ENCODE measurements at regions not wholly inside any gene's neighbourhood (a gene's known extent, or its start where the extent isn't known, plus 50 kb on each side); places are given as distances from the start of the nearest gene placed in this dataset.

DNA sequence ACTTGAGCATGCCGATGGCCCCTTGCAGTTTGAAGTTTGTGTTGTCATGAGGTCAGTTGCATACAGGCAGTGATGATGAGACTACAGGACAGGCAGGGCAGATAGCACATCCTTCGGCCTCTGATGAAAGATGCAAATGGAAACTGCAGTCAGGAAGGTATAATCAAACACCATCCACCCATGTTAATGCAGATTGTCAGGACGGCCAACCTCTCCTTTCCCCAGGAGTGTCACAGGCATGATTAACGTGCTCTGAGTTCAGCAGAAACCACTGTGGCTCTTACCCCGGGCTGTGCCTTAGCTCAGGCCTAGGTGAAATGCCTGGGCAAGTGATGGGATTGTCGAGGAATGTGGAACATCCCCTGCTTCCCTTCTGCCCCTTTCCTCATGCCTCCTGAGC, 893.5 kb upstream of the RBFOX1 start:
- no peak for DNase-seq (ENCODE audit: low read depth in 1 of 2, low spot score in 1 of 2)

DNA sequence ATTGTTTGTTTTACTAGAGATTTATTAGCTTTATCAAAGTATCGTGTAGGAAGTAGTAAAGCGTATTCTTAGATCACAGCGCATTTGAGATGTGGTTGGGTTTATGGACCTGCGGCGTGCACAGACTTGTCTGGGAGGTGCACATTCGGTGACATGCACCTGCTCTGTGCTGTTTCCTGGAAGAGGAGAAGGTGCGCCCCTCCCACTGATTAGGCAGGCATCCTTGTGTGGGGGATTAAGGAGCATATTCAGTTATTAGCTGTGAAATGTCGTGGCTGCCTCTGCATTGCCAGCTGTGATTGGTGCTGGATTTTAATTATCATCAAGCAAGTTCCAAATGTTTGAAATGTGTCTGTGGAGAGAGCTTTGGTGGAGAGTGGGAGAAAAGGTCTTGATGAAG, 903.8 kb upstream of the RBFOX1 start:
- DNase-seq (ENCODE audit: low read depth in 1 of 2, low spot score in 1 of 2): no peak

DNA sequence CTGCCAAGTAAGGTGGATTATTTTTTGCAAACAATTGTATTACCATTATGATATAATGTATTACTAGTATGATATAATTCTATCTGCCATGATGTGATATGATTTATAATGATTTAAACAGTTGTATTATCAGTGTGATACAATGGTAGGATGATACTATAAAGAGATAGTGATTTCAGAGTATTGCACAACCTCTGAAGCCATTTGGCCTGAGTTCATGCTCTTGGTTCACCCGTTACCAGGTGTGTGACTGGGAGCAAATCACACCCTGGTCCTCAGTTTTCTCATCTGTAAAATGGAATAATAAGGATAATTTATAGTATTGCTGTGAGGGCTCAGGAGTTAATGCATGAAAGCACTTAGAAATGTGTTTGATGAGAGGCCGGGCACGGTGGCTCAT, 905.0 kb upstream of the RBFOX1 start:
- DNase-seq (ENCODE audit: low read depth in 1 of 2, low spot score in 1 of 2): no peak

DNA sequence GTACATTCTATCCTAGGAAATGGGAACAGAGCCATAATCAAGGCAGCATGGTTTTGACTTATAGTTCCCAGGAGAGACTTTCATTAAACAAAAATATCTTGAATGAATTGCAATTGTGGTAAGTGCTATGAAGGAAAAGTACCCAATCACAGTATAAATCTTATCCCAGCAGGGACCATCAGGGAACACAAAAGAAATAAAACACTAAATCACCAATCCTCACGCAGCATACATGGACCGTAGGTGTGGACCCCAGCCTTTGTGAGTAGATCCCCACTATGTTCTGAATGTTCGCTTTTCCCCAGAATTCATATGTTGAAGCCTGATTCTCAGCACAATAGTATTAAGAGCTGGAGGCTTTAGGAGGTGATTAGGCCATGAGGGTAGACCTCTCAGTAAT, 925.0 kb upstream of the RBFOX1 start:
- DNase-seq (ENCODE audit: low read depth in 1 of 2, low spot score in 1 of 2): no peak

DNA sequence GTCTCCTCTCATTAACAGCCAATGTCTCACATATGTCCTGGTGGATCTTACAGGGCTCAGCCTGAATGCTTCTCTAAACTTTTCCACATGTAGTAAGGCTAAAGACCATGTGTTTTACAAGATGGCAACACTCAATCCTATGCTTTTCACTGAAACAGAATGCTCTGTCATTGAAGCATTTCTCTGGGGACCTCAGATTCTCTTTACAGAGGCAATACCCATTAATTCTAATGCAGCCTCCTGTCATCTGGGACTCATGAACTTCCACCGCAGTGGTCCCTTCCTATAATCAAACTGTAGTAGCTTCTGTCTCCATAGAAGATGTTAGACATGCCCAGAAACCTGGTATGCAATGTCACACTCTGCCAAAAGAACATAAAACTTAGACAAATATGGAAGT, 926.6 kb upstream of the RBFOX1 start:
- DNase-seq (ENCODE audit: low read depth in 1 of 2, low spot score in 1 of 2): no peak

DNA sequence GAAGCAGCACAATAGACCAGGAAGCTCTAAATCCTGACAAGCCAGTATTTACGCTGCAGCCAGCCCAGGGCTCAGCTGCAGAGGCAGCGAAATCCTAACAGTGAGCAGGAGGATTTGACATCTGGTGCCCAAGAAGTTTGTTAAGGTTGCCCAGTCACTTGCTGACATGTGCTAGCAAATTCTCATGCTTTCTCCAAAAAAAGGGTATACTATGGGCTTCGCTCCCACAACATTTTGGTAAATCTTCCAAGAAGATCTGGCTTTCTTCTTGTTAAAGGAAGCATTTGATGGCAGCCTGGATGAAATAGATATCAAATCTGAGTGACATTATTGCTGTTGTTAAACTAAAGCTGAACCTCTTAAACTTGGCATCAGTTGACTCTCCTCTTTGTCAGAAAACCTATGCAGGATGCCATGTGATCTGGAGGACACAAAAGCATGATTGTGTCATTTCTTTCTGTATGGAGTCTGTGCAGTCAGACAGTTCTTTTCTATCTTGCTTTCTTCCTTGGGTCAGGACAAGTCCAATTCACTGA, 949.7 kb upstream of the RBFOX1 start:
- no peak for DNase-seq (ENCODE audit: low read depth in 1 of 2, low spot score in 1 of 2)

DNA sequence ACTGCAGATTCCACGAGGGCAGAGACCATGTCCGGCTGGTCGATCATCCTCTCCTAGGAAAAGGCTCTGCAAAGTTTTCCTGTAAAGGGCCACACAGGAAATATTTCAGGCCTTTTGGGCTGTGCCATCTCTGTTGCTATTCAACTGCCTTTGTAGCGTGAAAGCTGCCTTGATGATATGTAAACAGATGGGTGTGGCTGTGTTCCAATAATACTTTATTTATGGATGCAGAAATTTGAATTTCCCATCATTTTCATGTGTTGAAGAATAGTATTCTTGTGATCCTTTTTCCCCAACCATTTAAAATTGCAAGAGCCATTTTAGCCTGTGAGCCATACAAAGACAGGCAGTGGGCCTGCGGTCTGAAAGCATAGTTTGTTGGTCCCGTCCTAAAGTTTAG, 950.7 kb upstream of the RBFOX1 start:
- DNase-seq (ENCODE audit: low read depth in 1 of 2, low spot score in 1 of 2): no peak

DNA sequence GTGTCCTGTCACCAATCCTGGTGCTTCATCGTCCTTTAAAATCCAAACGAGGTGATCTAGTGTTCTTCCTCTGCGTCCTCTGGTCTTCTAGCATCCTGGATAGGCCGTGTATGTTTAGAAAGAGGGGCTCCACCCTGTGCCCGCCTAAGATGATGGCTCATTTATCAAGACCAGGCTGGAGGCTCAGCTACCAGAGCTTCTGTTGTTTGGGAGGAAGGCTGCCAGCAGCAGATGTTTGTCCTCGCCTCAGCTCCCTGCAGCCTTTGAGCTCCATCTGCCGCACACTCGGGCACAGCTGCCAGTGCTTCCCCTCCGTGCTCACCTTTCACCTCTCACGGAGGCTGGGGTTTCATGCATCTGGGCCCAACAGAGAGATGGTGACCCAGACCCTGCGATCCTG, 954.7 kb upstream of the RBFOX1 start:
- DNase-seq (ENCODE audit: low read depth in 1 of 2, low spot score in 1 of 2): no peak

DNA sequence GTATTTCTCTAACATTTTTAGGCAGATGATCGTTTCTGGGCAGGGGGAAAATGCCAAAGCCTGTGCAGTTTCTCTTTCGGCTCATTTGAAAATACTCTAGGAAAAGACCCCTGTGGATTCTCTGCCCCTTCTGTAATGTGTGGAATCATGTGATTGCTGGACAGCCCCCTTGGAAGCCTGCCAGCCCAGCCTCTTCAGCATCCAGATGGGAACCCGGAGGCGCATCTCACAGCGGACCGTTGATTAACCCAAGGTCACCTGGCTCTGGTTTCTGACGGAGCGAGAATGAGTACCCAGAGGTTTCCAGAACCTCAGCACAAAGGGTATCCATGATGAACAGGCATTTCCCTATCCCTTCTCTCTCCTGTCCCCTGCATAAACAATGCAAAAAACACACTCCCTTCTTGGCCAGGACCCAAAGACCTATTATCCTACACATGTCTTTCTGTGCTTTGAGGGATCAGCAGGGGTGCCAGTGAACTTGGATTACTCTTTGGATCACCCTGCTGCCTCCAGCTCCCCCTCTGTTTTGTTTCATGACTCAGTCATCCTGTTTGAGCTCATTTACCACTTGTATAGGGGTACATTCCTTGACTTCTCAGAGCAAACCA, 957.1 kb upstream of the RBFOX1 start:
- DNase-seq (ENCODE audit: low read depth in 1 of 2, low spot score in 1 of 2): no peak

DNA sequence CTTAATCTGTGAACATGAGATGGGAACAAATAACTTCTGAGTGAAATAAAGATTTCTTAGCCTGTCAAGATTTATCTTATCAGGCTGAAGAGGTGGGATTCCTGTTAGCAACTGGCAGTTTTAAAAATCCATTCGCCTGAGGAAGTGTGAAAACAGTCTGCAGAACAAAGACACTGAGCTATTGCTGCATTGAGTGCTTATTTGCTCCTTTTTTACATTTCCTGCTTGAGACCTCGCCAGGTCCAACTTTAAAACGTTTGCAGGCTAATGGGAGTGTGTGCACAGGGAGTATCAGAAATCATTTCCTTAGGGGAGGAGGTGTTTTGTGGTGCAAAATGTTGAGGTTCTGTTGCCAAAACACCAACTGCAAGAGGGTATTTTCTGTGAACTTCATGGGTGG, 957.8 kb upstream of the RBFOX1 start:
- DNase-seq (ENCODE audit: low read depth in 1 of 2, low spot score in 1 of 2): no peak

DNA sequence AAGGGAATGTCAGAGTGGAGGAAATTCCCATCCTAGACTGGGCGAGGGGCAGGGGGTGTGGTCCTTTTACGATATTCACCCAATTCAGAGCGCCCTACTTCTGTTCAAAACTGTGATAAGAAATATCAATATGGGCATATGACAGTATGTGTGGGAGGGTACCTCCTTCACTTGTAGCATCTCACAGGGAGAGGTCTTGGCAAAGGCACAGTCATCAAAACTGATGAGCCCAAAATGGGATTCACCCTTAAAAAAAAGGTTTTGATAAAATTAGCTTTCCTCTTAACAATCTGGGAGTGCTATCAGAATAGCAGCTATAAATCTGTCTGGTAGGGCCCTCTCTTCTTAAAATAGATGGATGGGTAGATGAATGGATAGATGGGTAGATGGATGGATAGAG, 967.8 kb upstream of the RBFOX1 start:
- DNase-seq (ENCODE audit: low read depth in 1 of 2, low spot score in 1 of 2): no peak

DNA sequence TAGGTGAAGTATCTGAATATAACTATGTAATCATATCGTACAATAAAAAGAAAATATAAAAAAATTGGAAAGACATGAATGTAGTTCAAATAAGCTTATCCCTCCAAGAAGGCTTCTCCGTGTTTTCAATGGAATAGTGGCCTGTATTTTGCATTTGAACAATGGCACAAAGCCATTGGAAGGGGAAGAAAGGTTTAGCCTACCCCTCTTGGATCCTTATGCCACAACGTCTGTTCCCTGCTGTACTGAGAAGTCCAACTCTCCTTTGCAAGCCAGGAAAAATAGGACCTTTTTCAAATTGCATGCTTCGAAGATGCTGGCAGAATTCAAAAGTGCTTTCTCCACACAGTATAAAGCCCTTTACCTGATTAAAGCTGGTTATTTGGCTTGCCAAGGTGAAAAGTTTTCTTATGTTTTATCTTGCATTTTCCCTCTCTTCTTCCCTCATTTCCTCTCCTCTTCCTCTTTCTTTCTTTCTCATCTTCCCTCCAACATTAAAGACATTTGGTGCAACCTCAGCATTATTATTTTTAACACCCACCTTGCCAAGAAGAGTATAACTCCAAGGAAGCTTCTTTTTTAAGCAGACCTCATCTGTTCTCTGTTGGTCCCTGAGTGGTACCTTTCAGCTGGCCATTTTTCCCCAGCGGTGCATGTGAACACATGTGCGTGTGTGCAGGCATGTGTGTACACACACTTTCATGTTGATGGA, 968.6 kb upstream of the RBFOX1 start:
- DNase-seq (ENCODE audit: low read depth in 1 of 2, low spot score in 1 of 2): no peak

DNA sequence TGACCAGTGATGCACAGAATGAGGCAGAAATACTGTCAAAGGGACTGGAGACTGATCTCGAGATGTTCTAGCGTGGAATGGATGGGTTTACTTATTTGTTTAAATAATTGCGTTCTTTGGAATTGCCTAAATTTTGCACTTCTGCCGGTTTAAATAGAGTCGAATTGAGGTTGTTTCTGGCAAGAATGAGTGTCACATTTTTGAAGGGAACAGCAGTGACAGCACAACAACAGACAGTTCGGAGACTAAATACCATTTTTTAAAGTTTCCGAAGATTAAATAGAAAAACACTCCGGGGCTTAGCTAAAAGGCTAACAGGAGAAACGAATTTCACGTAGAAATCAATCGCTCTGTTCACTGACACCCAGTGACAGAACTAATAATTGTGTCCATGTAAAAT, 969.2 kb upstream of the RBFOX1 start:
- no peak for DNase-seq (ENCODE audit: low read depth in 1 of 2, low spot score in 1 of 2)

DNA sequence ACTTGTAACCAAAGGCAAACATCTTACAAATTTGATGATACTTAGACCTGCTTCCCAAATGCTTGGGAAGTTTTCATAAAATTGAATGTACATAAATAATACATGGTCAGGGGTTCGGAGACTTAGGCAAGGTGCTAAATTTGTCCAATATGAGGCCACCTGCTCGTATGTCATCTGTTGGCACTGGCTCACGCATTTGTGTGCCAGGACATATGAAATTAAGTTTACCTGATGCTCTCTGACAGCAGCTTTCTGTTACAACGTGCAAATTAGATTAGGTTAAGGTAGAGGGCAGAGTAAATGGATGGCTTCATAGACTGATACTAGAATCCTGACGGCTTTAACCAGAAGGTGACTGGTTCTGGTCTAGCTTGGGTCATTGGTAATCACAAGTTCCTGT, 970.3 kb upstream of the RBFOX1 start:
- no peak for DNase-seq (ENCODE audit: low read depth in 1 of 2, low spot score in 1 of 2)

DNA sequence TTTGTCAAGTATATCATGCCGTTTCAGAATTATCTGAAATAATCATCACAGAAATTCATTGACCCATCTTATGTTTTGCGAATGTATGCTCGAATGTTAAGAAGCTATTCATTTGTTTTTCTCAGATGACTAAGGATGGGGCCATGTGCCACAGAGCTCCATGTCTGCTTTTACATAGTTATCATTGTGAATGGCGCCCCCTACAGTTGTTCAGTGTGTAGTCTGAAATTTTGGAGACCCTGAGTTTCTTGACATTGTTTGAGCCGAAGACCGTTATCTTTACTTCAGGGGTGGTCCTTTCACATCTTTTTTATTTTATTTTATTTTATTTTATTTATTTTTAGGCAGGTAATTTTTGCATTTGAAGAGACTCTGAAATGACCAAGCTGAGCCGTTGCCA, 972.0 kb upstream of the RBFOX1 start:
- no peak for DNase-seq (ENCODE audit: low read depth in 1 of 2, low spot score in 1 of 2)

DNA sequence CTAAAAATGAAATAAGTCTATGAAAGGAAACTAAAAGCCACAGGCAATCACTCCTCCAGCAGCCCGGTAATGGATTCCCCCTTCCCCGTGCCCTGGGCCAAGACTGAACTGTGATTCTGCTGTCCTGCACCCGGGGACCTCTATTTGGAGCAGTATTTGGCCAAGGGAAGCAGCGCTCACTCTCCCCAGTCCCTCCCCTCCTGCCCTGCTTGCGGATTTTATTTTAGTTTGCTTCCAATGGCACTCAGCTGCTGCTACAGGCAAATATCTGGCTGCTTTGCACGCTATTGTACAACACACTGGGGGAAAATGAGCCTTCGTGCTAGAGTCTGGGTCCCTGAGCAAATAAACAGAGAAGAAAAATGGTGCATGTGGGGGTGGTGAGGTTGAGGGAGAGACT, 975.7 kb upstream of the RBFOX1 start:
- no peak for DNase-seq (ENCODE audit: low read depth in 1 of 2, low spot score in 1 of 2)

DNA sequence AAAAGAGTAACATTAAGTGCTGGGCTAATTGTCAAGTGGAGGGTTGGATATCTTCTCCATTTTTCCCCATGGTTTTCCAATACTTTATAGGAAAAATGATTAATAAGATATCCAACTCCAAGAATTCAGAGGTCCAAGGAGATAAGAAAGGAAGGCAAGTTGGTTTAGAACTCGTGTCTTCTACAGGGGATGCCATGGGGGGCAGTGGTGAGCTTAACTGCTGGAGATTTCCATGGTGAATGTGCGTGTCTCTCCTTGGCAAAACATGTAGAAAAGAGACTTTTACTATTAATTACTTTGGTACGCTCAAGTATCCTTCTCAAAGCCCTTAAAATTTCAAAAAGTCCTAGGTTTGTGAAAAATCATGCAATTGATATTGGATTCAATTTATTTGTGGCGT, 982.9 kb upstream of the RBFOX1 start:
- DNase-seq (ENCODE audit: low read depth in 1 of 2, low spot score in 1 of 2): no peak

DNA sequence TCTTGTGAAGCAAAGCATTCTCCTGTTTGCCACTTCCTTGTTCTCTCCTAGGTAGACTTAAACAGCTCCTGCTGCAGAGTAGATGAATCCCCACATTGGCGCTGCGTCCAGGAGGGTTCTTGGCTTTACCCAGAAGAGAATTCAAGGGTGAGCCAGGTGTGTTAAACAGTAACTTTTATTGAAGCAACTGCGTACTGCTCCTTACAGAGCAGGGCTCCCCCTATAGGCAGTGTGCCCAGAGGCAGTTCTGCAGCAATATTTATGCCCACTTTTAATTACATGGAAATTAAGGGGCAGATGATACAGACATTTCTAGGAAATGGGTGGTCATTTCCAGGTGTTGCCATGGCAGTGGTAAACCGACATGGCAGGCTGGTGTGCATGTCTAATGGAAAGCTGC, 987.6 kb upstream of the RBFOX1 start:
- DNase-seq (ENCODE audit: low read depth in 1 of 2, low spot score in 1 of 2): no peak

DNA sequence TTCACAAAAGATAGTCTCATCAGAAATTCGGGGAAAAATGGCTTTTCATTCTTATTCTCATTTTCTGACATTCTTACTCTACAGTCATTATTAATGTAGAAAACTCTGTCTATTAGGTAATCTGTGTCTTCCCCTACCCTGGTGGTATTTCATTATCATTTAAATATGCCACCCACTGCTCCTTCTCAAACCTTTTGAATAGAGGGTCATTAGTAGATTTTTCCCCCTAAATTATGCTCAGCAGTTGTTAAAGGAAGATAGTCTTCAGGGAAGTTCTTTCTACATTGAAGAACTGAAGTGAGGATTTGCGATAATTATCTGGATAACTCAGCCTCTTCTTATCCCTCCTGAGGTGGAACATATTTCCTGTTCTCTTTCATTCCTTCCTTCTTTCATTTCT, 989.5 kb upstream of the RBFOX1 start:
- no peak for DNase-seq (ENCODE audit: low read depth in 1 of 2, low spot score in 1 of 2)

DNA sequence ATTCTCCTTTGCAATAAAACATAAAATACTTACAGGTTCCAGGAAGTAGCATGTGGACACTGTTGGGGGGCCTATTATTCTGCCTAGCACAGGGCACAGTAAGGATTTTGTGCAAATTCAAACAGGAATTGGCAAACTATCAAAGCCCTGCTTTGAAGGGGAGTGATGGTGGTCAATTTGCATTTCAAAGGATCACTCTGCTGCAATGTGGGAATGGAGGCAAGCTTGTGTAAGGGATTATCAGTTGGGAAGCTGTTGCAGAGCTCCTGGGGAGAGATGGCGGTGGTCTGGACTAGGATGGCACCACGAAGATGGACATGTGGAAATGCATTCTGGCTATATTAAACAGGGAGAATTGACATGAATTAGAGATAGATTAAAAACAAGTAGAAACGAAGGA, 990.7 kb upstream of the RBFOX1 start:
- no peak for DNase-seq (ENCODE audit: low read depth in 1 of 2, low spot score in 1 of 2)

DNA sequence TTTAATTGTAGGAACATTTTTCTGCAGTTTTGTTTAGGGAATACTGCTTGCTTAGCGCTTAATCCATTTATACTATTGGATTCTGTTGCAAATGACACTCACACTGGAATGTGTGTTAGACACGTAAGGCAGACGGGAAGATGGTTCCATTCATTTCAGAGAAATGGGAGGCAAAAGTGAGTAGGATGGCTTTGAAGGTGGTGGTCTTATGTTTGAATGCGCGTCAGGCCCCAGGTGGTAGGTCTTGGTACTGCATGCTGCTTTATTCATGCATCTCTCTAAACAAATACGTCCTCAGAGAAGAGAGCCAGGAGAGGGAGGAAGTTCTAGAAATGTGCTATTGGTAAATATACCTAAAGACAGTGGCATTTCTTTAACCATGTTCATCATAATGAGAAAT, 997.6 kb upstream of the RBFOX1 start:
- no peak for DNase-seq (ENCODE audit: low read depth in 1 of 2, low spot score in 1 of 2)

DNA sequence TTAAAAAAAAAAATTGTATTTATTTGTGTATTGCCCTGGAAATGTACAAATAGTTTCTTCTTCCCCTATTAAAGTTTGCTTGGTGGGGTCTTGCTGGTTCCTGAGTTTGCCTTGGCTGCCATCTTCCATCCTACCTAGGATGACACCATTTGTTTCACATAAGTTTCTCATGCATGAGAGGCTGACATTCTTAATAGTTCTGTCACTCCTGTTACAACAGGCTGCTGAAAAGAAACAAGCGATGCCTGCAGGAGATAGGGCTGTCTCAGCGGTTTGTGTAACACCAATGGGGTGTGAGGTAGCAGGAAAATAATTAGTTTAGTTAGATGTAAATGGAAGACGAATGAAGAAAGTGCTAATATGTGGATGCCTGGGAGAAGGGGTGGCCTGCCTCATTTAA, 1000.9 kb upstream of the RBFOX1 start:
- DNase-seq (ENCODE audit: low read depth in 1 of 2, low spot score in 1 of 2): no peak

DNA sequence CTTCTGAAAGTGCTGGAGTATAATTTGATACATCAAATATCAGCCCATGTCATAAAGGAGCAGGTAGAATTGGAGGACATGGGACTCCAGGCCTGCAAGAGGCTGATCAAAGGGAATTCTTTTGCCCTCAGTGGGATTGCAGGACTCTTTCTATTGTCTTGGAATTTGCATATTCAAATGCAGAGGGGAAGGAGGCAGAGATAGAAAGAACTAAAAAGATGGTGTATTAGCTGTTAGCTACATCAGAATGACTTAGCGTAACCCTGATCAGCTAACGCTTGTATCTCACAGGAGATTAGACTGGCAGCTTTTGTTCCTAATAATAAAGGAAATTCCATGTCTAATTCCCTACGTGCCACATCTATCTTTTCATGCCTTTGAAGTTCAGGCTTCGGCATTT, 1014.7 kb upstream of the RBFOX1 start:
- DNase-seq (ENCODE audit: low read depth in 1 of 2, low spot score in 1 of 2): no peak

Measured in activated T-helper 1 cell treated with anti-CD3 and anti-CD28 coated beads, Interleukin-2, amount 50 U/mL, for 16 hours (primary cell).